ENCODE measurements at regions not wholly inside any gene's neighbourhood (a gene's known extent, or its start where the extent isn't known, plus 50 kb on each side); places are given as distances from the start of the nearest gene placed in this dataset.
A peak's percentile ranks its signal among the peaks of the same experiment; 100 is the strongest.
"Not testable (repeated sequence)": the region's sequence is repeated elsewhere in the genome, so short reads cannot be mapped to it uniquely, and the experiment has no call there.

DNA sequence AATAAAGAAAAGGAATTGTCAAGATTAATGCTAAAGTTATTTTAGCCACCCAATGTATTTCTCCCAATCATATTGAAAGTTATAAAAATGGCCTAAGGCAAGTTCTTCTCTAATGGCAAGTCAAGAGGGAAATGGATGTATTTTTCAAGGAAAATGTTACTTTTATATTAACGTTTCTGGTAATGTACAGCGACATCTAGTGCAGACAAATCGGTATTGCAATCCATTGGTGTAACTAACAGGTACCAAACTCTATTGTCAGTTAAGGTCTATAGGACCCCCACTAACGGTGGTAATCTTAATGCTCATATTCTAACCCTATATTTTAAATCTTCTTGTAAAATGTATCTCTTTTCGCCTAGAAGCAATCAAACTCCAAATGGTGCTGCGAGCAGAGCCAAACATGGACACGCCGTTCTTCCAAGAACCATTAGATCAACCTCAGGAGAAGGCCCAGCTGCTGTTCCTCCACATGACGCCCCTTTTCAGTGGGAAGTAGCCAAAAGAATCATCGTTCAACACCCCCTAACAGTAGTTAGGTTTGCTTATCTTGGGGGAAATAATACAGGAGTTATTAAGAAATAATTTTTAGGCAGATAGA is 98.5 kb upstream of the PABPC3 start:
- no peak for DNase-seq

- no peak for DNase-seq
Observed at GRCh38 chr13:24998433-24998832, 97.5 kb upstream of the PABPC3 start.

DNA sequence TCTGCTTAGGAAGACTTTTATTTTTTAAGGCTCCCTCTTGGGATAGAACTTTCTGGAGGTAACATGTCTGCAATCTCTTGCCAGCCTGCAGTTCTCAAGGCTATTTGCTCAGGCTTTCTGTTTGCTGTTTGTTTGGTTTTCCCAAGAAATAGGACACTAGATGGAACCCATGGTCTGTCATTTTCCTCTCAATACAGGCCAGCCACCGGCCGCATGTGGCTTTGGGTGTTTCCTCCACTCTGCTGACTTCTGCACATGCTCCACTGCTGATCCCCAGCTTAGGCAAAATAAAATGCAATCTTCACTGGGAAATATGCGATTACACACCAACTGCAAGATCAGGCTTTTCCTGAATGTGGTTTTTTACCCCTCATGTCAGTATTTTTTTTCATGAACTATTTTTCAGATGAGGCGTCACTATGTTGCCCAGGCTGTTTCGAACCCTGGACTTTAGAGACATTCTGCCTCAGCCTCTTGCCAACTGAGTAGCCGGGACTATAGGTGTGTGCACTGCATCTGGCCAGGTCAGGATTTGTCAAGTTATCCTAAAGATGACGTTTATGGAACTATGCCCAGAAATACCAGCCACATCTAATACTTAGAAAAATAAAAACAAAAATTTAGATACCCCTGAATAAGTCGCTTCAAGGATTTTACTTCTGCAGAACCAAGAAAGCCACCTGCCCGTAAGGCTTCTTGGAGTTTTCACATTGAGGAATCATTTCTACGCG is 94.3 kb upstream of the PABPC3 start:
- DNase-seq: peak; percentile 65

DNA sequence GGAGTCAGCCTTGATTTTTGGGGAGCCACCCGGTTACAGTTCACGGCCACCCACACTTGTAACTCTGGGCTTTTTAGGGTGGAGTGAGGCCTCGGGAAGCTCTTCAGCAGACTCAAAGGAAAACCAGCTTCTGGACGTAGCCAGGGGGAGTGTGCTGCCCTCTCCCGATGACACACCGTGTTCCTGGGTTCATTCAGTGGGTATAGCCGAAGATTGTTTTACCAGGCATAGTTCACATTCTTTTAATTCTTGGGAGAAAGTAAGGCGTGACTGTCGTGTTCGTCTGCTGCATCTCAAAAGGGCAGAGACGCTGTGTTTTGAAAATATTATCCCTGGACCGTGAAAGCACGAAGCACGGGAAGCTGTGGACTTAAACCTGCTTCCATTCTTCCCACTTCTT is 93.6 kb upstream of the PABPC3 start:
- DNase-seq: not testable (repeated sequence)

- DNase-seq: not testable (repeated sequence)
Observed at GRCh38 chr13:25004489-25004888, 91.4 kb upstream of the PABPC3 start.

GRCh38 chr13:25005050-25005497 is 90.9 kb upstream of the PABPC3 start:
- not testable (repeated sequence) for DNase-seq

- DNase-seq: not testable (repeated sequence)
Observed at GRCh38 chr13:25007389-25007788, 88.5 kb upstream of the PABPC3 start.

- not testable (repeated sequence) for DNase-seq
Observed at GRCh38 chr13:25014398-25014973, 81.5 kb upstream of the PABPC3 start.

DNA sequence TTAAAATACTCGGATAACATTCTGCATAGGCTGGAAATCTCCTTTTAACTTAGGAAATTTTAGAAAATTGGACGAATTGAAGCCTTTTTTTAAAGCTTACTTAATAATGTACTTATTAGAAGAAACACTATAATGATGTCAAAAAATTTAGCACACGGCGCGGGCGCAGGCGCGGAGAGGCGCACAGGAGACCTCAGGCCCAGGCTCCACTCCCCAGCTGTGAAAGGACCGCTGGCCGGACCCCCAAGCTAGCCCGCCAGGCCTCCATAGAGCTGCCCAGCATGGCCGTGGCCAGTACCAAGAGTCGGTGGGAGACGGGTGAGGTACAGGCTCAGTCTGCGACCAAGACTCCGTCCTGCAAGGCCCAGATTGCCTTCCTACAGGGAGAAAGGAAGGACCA is 78.8 kb upstream of the PABPC3 start:
- DNase-seq: not testable (repeated sequence)

DNA sequence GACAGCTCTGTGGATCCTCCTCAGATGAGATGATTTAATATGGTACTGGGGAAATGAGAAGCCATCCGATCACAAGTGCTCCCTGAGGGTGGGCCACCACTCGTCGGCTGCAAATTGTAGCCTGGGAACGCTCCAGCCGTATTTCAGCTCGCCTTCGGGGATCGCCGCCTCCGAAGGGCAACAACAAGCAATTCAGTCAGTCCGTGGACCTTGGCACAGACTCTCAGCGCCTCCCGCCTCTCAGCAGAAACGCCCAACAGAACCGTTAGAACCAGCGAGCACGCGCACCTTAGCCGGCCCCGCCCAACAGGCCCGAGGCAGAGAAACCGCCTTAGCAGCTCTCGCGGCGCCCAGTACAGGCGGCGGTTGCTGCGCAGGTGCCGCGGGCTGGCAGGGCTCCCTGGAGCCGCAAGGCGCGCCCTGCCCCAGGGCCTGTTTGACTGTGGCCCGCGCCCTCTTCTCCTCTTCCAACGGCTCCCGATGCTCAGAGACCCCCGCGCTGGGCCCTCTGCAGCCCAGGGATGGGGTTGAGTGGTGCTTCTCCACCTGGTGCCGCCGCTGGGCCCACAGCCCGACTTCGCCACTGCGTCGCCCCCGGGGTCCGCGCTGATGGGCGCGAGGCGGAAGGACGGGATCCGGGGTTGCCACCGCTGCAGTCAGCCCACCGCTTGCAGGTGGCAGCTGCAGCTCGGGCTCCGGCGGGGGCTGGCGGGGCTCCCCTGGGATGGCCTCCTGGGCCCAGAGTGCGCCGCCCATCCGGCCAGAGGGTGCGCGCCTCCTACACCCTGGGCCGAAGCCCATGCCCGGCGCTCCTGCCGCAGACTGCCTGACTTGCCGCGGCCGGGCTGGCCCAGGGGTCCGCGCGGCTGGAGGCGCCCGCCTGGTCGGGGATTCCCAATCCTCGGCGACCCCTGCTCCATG is 77.9 kb upstream of the PABPC3 start:
- DNase-seq: peak; percentile 43

DNA sequence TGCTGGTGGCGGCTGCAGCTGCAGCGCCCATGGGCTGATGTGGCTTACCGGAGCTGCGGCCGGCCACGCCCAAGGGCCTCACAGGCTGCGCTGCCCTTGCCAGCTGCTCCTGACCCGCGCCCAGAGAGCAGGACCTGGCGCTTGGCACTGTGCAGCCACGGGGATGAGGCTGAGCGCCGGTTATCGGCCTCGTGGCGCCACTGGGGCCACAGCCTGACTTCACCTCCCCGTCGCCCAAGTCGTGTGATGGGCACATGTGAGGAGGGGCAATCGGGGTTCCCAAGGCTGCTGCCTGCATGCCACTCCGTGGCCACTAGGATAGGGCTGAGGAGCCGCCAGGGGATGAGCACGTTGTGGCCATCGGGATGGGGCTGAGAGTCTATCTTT is 77.2 kb upstream of the PABPC3 start:
- no peak for DNase-seq

DNA sequence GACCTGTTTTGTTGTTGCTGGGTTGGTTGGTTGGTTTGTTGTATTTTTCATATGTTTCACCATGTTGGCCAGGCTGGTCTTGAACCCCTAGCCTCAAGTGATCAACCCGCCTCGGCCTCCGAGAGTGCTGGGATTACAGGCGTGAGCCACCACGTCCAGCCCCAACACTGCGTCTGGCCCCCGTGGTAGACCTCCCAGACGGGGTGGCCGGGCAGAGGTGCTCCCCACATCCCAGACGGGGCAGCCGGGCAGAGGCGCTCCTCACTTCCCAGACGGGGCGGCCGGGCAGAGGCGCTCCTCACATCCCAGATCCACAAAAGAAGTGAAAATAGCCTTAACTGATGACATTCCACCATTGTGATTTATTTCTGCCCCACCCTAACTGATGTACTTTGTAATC is 76.2 kb upstream of the PABPC3 start:
- DNase-seq: not testable (repeated sequence)

DNA sequence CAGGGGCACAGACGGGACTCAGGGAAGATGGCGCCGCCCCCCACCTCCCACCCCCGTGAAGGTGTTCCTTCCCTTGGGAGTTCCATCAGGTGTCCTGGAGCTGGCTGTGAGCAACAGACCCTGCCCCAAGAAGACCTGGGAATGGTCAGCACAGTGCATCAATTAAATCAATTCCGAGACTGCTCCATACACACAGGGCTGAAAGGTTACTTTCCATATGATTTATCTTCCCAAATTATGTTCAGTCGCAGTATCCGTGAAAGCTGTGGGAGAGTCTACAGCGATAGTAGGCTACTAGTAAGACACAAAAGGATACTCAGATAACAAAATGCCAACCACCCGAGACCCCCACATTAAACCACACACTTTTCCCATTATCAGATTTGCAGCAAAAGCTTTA is 71.8 kb upstream of the PABPC3 start:
- DNase-seq: no peak

DNA sequence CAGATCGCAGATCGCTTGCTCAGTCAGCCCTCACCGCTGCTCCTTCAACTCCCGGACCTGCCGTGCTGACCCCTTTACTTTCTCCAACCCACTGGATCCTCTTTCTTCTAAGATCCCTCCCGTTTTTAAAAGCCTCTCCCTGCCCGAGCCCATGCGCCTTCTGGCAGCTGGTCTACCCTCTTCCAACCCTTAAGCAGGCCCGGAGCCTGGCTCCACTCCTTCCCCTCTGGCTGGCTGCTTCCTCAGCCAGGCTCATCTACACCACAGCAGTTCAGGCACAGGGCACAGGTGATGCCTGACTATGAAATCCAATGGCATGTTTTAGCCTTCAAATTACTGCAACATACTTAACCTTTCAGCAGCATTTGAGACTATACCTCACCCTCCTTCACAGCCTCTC is 63.8 kb upstream of the PABPC3 start:
- no peak for DNase-seq

- DNase-seq: no peak
Observed at GRCh38 chr13:25034173-25034572, 61.8 kb upstream of the PABPC3 start.

DNA sequence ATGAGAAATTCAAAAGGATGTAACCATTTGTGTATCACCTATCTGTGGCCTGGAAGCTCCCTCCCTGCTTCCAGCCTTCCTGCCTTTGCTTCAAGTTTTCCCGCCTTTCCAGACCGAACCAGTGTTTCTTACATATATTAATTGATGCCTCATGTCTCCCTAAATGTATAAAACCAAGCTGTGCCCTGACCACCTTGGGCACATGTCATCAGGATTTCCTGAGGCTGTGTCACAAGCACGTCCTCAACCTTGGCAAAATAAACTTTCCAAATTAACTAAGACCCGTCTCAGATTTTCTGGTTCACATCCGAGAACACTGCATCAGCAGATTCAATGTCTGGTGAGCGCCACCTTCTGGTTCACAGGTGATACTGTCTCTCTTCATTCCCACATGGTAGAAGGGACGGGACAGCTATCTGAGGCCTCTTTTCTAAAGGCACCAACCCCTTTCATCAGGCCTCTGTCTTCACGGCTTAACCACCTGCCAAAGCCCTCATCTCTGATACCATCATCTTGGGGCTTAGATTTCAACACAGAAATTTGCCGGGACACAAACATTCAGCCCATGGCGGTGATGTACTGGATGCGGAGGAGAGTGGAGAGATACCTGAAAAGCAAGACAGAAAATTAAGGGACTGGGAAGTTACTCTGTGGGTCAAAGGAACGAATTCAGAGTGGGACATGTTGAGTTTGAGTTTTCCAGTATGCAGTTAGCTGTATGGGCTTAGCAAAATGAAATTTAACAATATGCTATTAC is 58.7 kb upstream of the PABPC3 start:
- peak; percentile 40 for DNase-seq

GRCh38 chr13:25042151-25042865 is 53.6 kb upstream of the PABPC3 start:
- no peak for DNase-seq

DNA sequence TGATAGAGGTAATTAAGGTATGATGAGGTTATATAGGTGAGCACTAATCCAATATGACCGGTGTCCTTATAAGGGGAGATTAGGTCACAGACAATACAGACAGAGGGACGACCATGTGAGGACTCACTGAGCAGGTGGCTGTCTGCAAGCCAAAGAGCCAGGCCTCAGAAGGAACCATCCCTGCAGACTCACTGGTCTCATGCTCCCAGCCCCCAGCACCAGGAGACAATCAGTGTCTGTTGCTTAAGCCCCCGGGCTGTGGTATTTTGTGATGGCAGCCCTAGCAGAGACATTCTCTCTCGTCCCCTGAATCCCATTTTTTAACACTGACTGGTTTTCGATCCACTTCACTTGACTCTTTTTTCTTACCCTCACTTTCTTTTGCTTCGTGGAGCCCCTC is 51.9 kb upstream of the PABPC3 start:
- DNase-seq: no peak

Data from left hindlimb (tissue), 1 donor.